ENCODE measurements at regions not wholly inside any gene's neighbourhood (a gene's known extent, or its start where the extent isn't known, plus 50 kb on each side); places are given as distances from the start of the nearest gene placed in this dataset.

DNA sequence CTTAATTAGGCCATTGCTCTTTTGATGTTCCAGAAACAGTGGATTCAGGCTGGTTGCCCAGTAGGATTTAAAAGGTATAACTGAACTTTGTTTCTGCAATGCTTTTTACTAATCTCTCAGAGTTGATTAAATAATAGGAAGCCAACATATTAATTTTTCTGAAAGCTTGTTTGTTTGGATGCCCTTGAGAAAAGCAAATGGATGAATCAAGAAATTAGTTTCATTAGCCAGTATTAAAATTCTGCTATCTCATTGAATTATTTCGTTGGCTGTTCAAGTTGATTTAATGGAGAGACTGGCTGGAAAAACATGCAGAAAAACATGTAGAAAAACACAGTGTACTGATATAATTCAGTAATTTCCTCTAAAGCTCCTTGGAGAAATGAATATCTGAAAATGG, 178.9 kb upstream of the THRB start:
- TF ChIP-seq GATA2 (IDR thresholded peaks at IDR 0.05; ENCODE audit: low read depth, low read length) (no peak), GATA3 (IDR thresholded peaks at IDR 0.05; ENCODE audit: low read depth, low read length) (no peak)
